ENCODE measurements at regions not wholly inside any gene's neighbourhood (a gene's known extent, or its start where the extent isn't known, plus 50 kb on each side); places are given as distances from the start of the nearest gene placed in this dataset.
"Not testable (repeated sequence)": the region's sequence is repeated elsewhere in the genome, so short reads cannot be mapped to it uniquely, and the experiment has no call there.

DNA sequence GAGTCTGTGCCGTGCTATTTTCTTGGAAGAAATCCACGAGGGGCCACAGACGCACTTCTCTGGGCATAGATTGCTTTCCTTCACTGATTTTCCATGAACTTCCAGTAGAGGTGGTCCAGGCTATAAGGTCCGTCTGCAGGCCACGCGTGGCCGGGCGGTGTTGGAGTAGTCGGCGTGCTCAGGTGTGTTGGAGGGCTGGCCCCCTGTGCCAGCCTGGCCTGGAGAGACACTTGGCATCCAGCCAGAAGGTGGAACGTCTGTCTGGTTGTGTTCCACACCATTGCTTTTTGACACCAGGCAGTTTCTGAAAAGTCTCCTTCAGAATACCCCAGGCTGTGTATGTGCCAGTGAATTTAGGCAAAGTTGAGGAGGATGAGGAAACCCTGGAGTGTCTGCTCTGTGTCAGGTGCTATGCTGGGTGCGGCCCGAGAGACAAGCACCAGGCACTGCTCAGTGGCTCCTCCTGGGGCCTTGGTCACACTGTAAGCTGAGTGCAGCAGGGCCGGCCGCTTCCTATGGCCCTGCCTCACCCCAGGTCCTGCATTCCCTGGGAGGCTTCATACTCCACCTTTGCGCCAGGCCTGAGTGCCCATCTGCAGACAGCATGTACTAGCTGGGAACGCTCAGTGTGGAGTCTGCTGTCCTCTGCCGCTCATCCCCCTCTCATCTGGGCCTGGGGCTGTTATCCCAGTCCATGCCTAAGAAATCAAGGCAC, 52.1 kb upstream of the TAMM41 start:
- no peak for DNase-seq (ENCODE audit: low spot score)

- DNase-seq (ENCODE audit: low spot score), result not testable (repeated sequence)
These were observed 52.7 kb upstream of the TAMM41 start for GRCh38 chr3:11899389-11899788.

- no peak for DNase-seq (ENCODE audit: low spot score)
These were observed 53.1 kb upstream of the TAMM41 start for GRCh38 chr3:11899826-11900225.

DNA sequence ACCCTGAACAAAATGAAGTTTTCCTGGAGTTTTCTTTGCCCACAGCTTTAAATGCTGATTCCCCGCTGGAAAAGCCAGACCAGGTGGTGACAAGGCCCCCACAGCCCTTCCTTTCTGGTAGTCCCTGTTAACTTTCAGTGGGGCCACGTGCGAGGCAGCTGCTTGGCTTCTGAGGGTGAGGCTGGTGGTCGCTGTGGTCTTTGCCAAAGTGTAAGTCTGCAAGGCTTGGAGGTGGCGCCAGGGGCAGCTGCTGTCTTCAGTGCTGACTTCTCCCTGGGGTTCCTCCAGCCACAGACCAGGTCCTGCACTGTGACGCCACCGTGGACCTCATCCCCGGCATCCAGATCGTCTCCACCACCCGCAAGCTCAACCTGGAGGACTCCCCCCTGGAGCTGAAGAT, 54.1 kb upstream of the TAMM41 start:
- no peak for DNase-seq (ENCODE audit: low spot score)

DNA sequence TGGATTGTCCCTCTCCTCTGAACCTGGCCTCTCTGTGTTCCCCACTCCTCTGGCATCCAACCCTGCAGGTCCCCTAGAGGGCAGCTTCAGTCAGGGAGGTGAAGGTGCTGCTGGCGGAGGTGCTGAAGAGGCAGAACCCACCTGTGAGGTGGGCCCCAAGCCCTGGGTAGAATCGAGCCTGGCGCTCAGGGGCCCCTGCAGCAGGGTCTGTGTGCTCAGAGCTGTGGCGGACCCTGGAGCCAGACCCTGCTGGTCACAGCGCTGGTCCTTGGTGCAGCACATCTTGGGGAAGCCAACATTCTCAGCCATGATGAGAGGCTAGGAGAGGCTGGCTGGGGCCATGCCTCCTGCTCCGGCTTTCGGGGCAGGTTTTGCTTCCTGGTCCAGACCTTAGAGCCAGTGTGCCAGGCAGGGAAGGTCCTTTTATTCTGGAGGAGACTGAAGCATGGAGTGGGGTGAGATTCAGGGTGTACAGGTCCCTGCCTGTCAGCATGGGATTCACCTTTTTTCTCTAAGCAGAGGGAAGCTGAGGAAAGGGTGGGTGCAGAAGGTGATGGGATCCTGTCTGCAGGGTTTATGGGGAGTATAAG, 54.7 kb upstream of the TAMM41 start:
- DNase-seq (ENCODE audit: low spot score), result no peak

DNA sequence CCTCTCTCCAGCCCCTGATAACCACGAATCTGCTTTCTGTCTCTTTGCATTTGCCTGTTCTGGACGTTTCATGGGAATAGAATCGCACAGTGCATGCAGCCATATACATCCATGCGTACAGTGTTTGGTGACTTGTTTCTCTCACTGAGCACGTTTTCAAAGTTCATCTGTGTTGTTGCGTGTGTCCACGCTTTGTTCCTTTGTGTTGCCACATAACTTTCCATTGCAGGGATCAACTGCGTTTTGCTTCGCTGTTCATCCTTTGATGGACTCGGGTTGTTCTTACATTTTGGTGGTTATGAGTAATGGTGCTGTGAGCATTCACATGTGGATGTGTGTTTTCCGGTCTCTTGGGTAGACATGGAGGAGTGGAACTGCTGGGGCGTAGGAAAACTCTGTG, 56.4 kb upstream of the TAMM41 start:
- DNase-seq (ENCODE audit: low spot score), result no peak

DNA sequence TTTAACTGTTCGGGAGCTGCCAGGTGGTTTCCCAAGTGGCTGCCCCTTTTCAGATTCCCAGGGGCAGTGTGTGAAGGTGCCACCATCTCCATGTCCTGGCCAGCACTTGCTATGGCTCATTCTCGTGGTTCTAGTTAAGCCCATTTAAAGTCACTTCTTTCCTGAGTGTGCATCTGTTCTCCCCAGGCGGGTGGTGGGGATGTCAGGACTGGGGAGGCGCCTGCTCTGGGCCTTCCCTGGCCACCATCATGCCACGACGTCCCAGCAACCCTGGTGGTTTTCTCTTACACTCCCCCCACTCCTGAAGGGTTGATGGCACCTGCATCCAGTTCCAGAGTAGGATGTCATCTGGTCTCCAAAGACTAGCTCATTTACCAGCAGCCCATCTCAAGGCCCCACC, 56.8 kb upstream of the TAMM41 start:
- DNase-seq (ENCODE audit: low spot score), result no peak

DNA sequence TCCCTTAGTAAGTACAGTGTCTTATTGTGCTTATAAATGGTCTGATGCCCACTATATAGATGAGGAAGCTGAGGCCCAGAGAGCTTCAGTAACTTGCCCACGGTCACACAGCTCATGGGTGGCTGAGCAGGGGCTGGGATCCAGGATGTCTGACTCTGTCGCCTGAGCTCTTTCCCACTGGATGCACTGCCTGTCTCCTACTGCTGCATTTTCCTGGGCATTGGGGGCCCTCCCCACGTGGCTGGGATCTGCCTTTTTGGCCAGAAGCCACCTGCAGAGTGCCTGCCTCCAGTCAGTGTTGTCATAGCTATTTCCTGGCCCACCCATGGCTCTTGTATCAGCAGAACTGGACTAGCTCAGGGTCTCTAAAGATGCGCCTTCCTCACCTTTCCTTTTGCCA, 57.5 kb upstream of the TAMM41 start:
- no peak for DNase-seq (ENCODE audit: low spot score)

GRCh38 chr3:11906407-11906806, 59.7 kb upstream of the TAMM41 start:
- DNase-seq (ENCODE audit: low spot score), result no peak

DNA sequence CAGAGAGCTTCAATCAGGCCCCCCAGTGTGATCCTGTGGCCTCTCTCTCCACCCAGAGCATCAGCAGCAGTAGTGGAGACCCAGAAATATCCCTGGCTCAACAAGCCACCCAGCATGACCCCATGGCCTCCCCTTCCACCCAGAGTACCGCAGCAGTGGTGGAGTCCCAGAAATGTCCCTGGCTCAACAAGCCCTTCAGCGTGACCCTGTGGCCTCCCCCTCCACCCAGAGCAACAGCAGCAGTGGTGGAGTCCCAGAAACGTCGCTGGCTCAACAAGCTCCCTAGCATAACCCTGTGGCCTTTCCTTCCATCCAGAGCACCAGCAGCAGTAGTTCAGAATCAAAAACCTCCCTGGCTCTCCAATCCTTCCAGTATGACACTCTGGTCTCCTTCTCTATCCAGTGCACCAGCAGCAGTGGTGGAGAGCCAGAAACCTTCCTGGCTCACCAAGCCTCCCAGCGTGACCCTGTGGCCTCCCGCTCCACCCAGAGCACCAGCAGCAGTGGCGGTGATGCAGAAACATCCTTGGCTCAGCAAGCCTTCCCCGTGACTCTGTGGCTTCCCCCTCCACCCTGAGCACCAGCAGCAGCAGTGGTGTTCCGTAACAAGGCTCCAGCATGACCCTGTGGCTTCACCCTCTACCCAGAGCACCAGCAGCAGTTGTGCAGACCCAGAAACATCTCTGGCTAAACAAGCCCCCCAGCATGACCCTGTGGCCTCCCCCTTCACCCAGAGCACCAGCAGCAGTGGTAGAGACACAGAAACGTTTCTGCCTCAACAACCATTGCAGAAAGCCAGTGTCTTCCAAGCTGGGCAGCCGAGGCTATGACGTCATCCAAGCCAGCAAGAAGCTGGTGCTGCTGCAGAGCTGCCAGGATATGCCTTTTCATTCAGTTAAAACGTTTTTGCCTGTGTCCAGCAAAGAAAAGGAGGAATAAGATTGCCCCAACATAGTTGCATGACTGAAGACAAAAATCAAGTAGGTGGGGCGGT, 61.3 kb upstream of the TAMM41 start:
- no peak for DNase-seq (ENCODE audit: low spot score)

DNA sequence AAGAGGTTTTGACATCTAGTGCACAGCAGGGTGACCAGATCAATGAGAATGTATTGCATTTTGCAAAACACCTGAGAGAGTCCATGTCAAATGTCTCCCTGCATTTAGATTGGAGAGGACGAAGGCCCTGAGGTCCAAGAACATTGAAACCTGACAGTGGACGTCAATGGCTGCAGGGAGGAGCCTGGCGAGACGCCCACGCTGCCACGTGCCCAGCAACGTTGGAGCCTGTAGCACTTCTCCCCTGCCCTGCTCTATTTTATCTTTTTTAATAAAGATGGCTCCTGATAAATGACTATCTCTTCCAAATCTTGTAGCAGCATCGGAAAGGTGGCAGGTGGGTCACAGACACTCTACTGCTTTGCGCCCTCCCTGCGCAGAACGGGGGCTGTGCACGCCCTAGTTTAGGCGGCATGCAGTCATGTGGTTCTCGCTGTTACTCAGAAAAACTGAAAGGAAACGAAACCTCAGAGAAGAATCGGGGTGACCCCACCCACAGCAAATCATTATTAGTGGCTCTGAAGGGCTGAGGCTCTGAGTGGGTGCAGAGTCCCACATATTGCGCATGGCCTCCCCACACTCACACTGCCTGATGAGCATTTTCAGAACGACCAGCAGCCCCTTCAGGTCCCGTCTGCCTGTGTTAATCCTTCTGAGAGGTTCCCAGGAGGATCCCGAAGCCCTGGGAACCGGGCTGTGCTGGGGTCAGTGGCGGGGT, 62.5 kb upstream of the TAMM41 start:
- DNase-seq (ENCODE audit: low spot score), result no peak

DNA sequence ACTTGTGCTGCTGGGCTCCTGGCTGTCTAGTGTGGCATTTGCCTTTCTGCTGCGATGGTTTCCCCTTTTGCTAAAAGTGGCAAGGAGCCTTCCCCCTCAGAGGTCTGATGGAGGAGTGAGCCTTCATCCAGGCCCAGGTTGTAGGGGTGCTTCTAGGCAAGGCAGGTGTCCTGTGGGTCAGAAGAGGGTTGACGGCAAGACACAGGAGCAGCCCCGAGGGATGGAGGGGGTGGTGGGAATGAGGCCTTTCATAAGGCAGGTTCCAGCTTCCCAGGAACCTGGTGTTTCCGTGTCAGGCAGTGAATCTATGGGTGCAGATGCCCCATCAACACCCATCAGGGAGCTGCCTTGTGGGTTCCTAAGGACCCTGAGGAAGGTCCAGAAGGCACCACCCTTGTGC, 63.0 kb upstream of the TAMM41 start:
- no peak for DNase-seq (ENCODE audit: low spot score)

- DNase-seq (ENCODE audit: low spot score), result not testable (repeated sequence)
These were observed 63.7 kb upstream of the TAMM41 start for GRCh38 chr3:11910216-11910930.

- no peak for DNase-seq (ENCODE audit: low spot score)
These were observed 64.4 kb upstream of the TAMM41 start for GRCh38 chr3:11910971-11911531.

DNA sequence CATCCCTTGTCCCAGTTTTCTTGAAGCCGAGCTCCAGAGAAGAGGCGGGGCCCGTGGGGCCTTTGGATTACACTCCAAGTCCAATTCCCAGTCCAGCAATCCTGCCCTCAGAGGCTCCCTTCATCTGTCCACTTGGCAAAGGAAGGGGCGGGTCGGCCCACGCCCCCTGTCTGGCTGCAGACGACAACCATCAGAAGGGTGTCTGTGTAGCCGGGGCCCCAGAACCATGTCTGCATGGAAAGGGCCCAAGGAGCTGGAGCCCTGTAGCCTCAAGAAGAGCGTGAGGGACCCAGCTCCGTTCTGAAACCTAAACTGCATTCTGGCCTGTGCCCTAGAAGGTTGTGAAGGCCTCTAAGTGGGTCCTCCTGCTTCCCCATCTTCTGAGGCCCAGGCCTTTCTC, 65.2 kb upstream of the TAMM41 start:
- not testable (repeated sequence) for DNase-seq (ENCODE audit: low spot score)

DNA sequence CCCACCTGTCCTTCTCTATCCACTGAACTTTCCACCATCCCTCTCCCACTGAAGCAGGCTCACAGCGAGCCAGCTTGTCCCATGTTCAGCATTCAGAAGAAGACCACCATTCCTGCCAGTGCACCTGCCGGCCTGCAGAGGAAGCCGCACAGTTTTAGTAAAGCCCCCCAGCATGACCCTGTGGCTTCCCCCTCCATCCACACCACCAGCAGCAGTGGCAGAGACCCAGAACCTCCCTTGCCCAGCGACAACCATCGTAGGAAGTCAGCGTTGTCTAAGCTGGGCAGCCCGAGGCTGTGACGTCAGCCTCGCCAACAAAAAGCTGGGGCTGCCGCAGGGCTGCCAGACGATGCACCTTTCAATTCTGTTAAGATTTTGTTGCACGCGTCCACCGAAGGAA, 66.6 kb upstream of the TAMM41 start:
- DNase-seq (ENCODE audit: low spot score), result no peak

GRCh38 chr3:11914041-11914440, 67.4 kb upstream of the TAMM41 start:
- no peak for DNase-seq (ENCODE audit: low spot score)

GRCh38 chr3:11914651-11915050, 68.0 kb upstream of the TAMM41 start:
- no peak for DNase-seq (ENCODE audit: low spot score)

DNA sequence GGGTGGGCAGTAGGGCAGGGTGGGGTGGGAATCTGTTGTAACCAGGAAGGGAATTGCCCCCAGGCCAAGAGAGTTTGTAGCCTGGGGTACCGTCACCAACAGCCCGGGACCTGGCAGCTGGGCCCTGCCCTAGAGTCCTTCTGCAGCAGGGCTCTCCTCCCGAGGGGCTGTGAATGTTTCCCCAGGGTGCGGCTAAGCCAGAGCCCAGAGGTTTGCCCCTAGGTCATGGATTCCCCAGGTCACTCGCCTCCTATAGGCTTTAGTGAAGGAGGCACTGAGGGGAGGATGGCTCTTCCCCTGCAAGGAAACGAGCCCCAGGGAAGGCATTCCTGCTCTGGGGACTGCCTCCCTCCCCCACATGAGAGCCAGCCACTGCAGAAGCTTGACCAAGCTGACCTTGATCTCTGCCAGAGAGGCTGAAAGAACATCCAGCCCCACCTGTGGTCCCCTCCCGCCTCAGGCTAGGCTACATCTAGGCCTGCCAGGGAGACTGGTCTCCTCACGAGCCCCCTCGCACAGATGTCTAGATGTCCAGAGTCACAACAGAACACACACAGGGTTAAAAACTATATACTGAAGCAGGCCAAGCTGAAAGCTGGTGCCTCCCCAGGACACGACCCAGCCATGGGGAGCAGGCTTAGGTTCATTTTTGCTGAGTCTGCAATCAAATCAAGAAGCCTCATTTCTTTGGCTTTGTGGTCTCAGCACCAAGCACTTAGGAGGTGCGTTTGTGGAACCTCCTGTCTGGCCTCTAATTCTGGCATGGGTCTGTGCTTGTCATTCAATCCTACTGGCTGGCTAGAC, 69.1 kb upstream of the TAMM41 start:
- DNase-seq (ENCODE audit: low spot score), result no peak

DNA sequence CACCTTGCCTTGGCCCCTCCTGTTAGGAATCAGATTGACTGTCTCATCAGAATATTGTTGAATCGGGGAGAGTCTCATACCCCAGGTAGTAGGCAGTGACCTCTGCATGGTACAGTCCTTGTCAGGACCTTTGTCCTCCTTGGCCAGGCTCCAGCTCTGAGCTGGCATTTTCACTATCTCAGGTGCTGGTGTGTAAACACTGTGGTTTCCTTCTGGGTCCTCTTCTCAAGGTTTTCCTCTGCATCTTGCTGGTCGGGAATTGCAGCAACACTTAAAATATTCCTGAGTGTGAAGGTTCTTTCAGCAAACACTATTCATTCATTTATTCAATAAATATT, 69.7 kb upstream of the TAMM41 start:
- not testable (repeated sequence) for DNase-seq (ENCODE audit: low spot score)

Measured in putamen (tissue), 1 donor.